GM06990 (cell line): ENCODE measurements at regions not wholly inside any gene's neighbourhood (a gene's known extent, or its start where the extent isn't known, plus 50 kb on each side); places are given as distances from the start of the nearest gene placed in this dataset.

Experiments used
- DNase-seq: peaks from one replicate; pipeline ENCODE4 v3.0.0-alpha.2; 2011; ENCODE audit not compliant: insufficient read length; ENCODE audit errors: extremely low read depth
- H3K27me3 ChIP-seq: replicated peaks from 2 replicates; pipeline ENCODE4 v1.6.0; 2011; ENCODE audit warnings: low read length; ENCODE audit not compliant: control insufficient read depth, insufficient read depth
- H3K36me3 ChIP-seq: 2 replicates; pipeline ENCODE4 v1.5.1; 2011; ENCODE audit warnings: low read length; ENCODE audit not compliant: control insufficient read depth, insufficient read depth
- H3K4me3 ChIP-seq: replicated peaks from 2 replicates; pipeline ENCODE4 v1.5.1; 2011; ENCODE audit warnings: low read depth, mild to moderate bottlenecking, control low read depth, low read length
- CTCF ChIP-seq: IDR thresholded peaks from 2 replicates; pipeline ENCODE4 v1.5.1; 2011; ENCODE audit warnings: low read length, control low read depth, mild to moderate bottlenecking, inconsistent platforms; ENCODE audit not compliant: insufficient read depth, poor library complexity, severe bottlenecking

GRCh38 chr10:57884407-57884806 lies 383.3 kb downstream of the IPMK start:
- Histone ChIP-seq H3K27me3 (no peaks in the 10 kb centered on the region), H3K4me3 (no peak overlapping the region), H3K36me3 (no peaks in the 10 kb centered on the region)
- DNase-seq: no peak
- TF ChIP-seq CTCF: no peak

- no peaks in the 10 kb centered on the region for H3K27me3 ChIP-seq
- H3K36me3 ChIP-seq: no peaks in the 10 kb centered on the region
- H3K4me3 ChIP-seq: no peak overlapping the region
- TF ChIP-seq CTCF: no peak
- no peak for DNase-seq
Measured at GRCh38 chr10:57880446-57881227, 387.1 kb downstream of the IPMK start.

GRCh38 chr10:57874810-57875209 lies 392.9 kb downstream of the IPMK start:
- TF ChIP-seq CTCF: no peak
- H3K4me3 ChIP-seq: no peak overlapping the region

GRCh38 chr10:57867241-57867640 lies 400.5 kb downstream of the IPMK start:
- no peaks in the 10 kb centered on the region for H3K36me3 ChIP-seq
- DNase-seq: no peak
- no peak overlapping the region for H3K4me3 ChIP-seq
- no peak for TF ChIP-seq CTCF
- no peaks in the 10 kb centered on the region for H3K27me3 ChIP-seq

More at GRCh38 chr10:57874810-57875209, 392.9 kb downstream of the IPMK start:
- H3K27me3 ChIP-seq: no peaks in the 10 kb centered on the region; the same call in 1 of the 2 replicates
- no peak for DNase-seq
- H3K36me3 ChIP-seq: no peaks in the 10 kb centered on the region

- no peaks in the 10 kb centered on the region for H3K27me3 ChIP-seq
- no peak for DNase-seq
- no peaks in the 10 kb centered on the region for H3K36me3 ChIP-seq
- TF ChIP-seq CTCF: no peak
- H3K4me3 ChIP-seq: no peak overlapping the region
Measured at GRCh38 chr10:57864765-57865680, 402.7 kb downstream of the IPMK start.
